ENCODE measurements at regions not wholly inside any gene's neighbourhood (a gene's known extent, or its start where the extent isn't known, plus 50 kb on each side); places are given as distances from the start of the nearest gene placed in this dataset.

DNA sequence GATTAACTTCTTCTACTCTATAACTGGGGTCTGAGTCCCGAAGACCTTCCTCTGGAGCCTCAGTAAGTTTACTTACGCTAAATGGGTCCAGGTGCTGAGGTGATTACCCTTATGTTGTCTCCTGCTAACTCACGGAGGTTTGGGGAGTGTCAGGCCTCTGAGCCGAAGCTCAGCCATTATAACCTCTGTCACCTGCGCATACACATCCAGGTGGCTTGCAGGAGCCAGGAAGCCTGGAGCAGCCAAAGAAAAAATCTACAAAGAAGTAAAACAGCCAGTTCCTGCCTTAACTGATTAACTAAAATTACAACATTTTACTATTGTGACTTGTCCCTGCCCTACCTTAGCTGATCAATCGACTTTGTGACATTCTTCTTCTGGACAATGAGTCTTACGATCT is 350.7 kb downstream of the GLRX3 start:
- no peak for DNase-seq (ENCODE audit: low read depth)

GRCh38 chr10:130487566-130487965 is 351.4 kb downstream of the GLRX3 start:
- DNase-seq (ENCODE audit: low read depth) = no peak

DNA sequence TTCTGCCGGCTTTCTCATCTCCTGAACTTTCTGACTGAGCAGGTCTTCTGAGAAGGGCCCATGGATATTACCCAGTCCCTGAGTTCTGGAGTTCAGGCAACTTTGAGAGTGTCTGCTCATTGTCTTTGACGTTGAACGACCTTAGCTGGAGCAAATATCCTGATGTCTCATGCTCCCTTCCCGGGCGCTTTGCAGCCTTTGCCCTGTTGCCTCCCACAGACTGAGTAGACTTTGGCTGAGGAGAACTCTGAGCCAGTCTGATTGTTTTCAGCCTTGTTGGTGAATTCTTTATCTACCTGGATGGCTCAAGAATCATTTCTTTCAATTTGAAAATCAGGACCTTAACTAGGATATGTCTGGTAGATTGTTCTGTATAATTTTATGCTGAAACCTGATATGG is 353.7 kb downstream of the GLRX3 start:
- no peak for DNase-seq (ENCODE audit: low read depth)

GRCh38 chr10:130491011-130491692 is 355.0 kb downstream of the GLRX3 start:
- no peak for DNase-seq (ENCODE audit: low read depth)

- no peak for DNase-seq (ENCODE audit: low read depth)
Measured at GRCh38 chr10:130491693-130492050, 355.5 kb downstream of the GLRX3 start.

- DNase-seq (ENCODE audit: low read depth) = no peak
Measured at GRCh38 chr10:130492266-130492934, 356.2 kb downstream of the GLRX3 start.

GRCh38 chr10:130493021-130493420 is 356.8 kb downstream of the GLRX3 start:
- DNase-seq (ENCODE audit: low read depth) = no peak

GRCh38 chr10:130493446-130494145 is 357.4 kb downstream of the GLRX3 start:
- DNase-seq (ENCODE audit: low read depth) = no peak

- no peak for DNase-seq (ENCODE audit: low read depth)
Measured at GRCh38 chr10:130495116-130495862, 359.1 kb downstream of the GLRX3 start.

DNA sequence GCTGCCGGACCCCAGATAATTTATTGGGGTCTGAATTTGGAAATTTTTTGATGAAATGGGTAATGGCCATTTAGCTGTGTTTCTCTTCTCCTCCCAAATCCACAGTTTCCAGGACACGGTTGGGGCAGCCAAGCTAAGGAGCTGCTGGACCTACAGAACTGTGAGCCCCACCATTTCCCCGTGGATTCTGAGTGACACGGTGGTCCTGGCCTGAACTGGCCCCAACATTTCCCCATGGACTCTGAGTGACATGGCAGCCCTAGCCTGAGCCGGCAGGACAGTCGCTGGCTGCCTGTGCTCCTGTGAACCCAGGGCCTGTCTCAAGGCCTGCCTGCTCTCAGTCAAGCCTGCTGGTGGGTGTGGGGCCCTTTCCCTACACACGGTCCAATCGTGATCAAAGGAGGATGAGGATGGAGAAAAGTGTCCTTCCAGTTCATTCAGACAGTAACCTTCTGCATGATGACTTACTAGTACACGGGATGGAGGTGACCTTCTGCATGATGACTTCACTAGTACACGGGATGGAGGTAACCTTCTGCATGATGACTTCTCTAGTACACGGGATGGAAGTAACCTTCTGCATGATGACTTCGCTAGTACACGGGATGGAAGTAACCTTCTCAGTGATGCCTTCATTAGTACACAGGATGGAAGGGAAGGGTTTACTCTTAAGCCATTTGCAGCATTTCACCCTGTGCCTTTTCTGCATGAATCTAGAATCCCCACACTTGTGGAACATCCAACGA is 359.9 kb downstream of the GLRX3 start:
- DNase-seq (ENCODE audit: low read depth) = no peak

DNA sequence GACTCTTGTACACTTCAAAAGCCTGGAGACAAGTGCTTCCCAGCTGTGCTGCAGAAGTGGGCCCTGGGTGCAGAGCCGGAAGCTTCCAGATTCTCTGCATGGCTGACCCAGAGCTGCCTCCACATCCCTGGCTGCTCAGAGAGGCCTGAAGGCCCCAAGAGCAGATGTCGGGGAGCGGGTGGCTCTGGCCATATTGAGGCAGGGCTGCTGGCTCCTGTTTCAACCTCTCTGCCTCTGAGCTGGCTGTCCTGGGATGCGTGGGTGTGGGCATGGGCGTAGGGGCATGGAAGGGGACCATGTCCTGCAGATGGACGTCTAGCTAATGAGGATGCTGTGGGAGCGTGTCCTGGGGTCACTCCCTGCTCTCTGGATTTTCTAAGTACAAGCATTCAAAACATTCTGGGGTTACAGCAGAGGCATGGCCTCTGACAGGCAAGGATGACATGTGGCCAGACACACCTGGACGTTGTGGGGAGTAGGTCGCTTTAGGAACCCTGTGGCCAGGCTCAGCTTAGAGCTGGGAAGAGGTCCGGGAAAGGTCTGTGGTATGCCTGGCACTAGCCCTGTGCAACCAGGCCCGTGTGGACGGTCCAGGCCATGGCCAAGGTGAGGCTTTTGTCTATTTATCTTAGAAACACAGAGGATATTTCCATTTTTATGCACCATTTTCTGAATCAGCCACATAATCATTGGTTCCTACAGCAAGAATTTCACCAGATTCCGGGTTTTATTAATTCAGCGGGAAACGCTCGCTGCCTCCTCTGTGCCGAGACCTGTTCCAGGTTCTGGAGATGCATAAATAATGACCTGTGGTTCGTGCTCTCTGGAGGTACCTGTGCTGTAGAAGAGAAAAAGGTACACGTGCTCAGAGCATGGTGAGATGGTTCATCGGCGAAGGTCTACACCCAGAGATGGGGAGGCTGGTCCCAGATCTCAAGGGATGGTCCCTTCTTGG is 361.1 kb downstream of the GLRX3 start:
- DNase-seq (ENCODE audit: low read depth) = no peak

- DNase-seq (ENCODE audit: low read depth) = no peak
Measured at GRCh38 chr10:130498042-130498441, 361.9 kb downstream of the GLRX3 start.

- DNase-seq (ENCODE audit: low read depth) = no peak
Measured at GRCh38 chr10:130498934-130499333, 362.7 kb downstream of the GLRX3 start.

GRCh38 chr10:130499541-130499940 is 363.4 kb downstream of the GLRX3 start:
- DNase-seq (ENCODE audit: low read depth) = no peak

GRCh38 chr10:130500261-130501000 is 364.2 kb downstream of the GLRX3 start:
- no peak for DNase-seq (ENCODE audit: low read depth)

DNA sequence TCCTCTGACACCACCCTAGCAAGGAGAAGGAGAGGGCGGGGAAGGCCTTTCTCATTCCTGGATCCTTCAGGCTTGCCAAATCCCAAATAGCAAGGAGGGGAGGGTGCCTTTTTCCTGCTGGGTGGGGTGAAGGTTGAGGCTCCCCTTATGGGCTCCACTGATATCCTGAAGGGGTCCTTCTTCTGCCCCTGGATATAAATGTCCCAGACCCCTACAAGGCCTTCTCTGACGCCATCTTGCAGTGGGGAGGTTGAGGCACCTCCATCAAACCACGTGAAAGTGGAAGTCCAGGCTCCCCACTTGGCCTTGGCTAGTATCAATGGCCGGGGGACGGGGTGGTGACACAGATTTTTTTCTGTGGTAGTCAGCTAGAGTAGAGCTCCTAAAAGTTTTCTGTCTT is 371.3 kb downstream of the GLRX3 start:
- no peak for DNase-seq (ENCODE audit: low read depth)

DNA sequence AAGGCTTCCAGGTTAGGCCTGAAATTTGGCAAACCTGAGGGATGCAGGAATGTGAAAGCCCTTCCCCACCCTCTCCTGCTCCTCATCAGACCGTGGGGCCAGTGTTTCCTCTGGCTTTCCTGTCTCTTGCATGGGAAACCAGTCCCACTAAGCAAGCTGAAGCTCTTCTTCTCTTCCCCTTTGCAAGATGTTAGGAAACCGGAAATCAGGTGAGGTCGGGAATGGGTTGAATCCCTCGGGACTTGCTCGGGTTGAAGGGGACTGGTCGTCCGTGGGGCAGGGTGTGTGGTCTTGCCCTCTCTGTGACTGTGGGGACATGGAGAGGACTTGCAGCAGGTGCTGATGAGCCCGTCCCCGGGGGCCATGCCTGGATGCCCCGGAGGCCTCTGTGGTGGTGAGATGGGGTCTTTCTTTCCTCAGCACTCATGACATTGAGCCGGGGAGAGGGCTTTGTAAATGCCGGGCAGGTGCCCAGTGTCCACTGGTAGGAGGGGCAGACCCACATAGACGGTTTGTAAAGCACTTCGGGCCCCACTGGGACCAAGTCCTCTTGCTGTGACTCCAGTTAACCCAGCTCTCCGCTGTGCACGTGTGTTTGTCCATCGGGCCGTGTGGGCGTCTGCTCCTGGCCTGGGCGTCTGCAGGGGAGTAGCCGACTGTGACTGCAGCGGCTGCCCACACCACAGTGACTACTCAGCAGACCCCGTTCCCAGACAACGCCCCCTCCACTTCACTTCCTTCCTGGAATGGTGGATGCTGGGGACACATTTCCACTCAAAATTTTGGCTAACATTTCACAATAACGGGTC is 373.9 kb downstream of the GLRX3 start:
- DNase-seq (ENCODE audit: low read depth) = no peak

GRCh38 chr10:130510755-130511154 is 374.6 kb downstream of the GLRX3 start:
- DNase-seq (ENCODE audit: low read depth) = no peak

GRCh38 chr10:130511766-130512165 is 375.6 kb downstream of the GLRX3 start:
- DNase-seq (ENCODE audit: low read depth) = no peak
